ENCODE measurements at regions not wholly inside any gene's neighbourhood (a gene's known extent, or its start where the extent isn't known, plus 50 kb on each side); places are given as distances from the start of the nearest gene placed in this dataset.

DNA sequence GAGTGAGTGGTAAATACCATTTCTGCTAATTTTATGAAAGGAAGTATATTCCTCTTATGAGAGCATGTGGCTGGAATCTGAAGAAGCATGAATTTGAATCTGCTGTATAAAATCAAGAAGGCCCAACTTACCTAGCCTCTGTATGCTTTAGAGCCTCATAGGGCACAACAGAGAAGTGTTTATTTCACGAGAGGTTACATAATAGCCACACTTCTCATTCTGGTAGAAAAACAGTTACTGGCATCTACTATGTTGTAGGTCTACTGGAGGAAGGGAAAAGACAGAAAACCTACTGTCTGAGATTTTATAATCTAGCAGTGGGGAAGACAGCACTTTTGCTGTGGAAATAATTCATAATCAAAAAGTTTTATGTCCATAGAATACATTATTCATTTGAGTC is 172.6 kb upstream of the ZNF608 start:
- no peak overlapping the region for H3K4me3 ChIP-seq
- no peaks in the 10 kb centered on the region for H3K9me3 ChIP-seq
- H3K36me3 ChIP-seq = no peaks in the 10 kb centered on the region
- no peak overlapping the region for H3K27ac ChIP-seq (replicated peaks in 1 of 4)
- 84% methylated on average over 1 of the region's 1 CpG for WGBS
- TF ChIP-seq EP300 (IDR thresholded peaks at IDR 0.05) (no peak), POLR2AphosphoS5 (IDR thresholded peaks at IDR 0.05) (no peak), POLR2A (IDR thresholded peaks at IDR 0.05; ENCODE audit: low read depth) (no peak)
- TF ChIP-seq, protein P1, sequence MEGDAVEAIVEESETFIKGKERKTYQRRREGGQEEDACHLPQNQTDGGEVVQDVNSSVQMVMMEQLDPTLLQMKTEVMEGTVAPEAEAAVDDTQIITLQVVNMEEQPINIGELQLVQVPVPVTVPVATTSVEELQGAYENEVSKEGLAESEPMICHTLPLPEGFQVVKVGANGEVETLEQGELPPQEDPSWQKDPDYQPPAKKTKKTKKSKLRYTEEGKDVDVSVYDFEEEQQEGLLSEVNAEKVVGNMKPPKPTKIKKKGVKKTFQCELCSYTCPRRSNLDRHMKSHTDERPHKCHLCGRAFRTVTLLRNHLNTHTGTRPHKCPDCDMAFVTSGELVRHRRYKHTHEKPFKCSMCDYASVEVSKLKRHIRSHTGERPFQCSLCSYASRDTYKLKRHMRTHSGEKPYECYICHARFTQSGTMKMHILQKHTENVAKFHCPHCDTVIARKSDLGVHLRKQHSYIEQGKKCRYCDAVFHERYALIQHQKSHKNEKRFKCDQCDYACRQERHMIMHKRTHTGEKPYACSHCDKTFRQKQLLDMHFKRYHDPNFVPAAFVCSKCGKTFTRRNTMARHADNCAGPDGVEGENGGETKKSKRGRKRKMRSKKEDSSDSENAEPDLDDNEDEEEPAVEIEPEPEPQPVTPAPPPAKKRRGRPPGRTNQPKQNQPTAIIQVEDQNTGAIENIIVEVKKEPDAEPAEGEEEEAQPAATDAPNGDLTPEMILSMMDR (IDR thresholded peaks at IDR 0.05) = no peak
- DNase-seq (ENCODE audit: extremely low spot score) = no peak
- H3K4me1 ChIP-seq = peaks cover 5 to 20% (median 14%) of the 10 kb centered on the region in 4 donors
- intact Hi-C loops (cut with DNase I) = no loop called here
- H3K27me3 ChIP-seq = no peaks in the 10 kb centered on the region

DNA sequence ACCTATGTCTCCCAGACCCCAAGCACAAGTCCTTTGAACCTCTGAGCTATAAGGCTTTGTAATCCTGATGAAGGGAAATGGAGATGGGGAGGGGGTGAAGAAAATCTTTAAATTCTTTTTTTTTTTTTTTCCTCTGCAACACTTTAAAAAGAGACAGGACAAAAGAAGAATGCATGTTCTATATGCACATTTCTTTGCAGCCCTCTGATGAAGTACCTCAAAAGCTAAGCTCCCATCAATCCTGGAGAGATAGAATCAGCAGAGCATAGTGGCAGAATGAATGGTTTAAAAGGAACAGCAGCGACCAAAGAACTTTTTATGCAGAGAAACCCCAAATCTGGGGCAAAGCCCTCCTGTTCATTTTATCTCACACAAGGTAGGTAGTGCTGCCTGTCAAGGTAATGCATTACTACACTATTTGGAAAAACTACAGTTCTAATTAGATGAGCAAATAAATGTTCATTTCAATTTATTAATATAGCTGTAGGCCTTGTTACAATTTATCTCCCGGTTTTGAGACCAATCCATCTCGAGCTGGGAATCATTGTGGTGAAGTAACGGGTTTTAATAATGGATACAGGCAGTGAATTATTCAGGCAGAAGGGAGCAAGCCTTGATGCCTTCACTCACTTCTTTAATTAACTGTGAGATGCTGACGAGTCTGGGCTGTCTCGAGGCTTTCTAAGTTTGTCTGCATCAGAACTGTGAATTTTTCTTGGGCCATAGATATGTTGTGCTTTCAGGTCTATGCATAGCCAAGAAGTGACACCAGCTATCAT is 173.5 kb upstream of the ZNF608 start:
- H3K27me3 ChIP-seq = no peaks in the 10 kb centered on the region
- no peaks in the 10 kb centered on the region for H3K9me3 ChIP-seq
- no peak for TF ChIP-seq POLR2AphosphoS5 (IDR thresholded peaks at IDR 0.05)
- TF ChIP-seq, protein P1 (IDR thresholded peaks at IDR 0.05) = no peak
- TF ChIP-seq POLR2A (IDR thresholded peaks at IDR 0.05; ENCODE audit: low read depth) = no peak
- TF ChIP-seq EP300 (IDR thresholded peaks at IDR 0.05) = no peak
- no peak for DNase-seq (ENCODE audit: extremely low spot score)
- H3K4me3 ChIP-seq = no peak overlapping the region
- H3K36me3 ChIP-seq = no peaks in the 10 kb centered on the region
- WGBS = 98% methylated on average over 6 of the region's 6 CpGs
- H3K4me1 ChIP-seq = peaks cover 5 to 20% (median 14%) of the 10 kb centered on the region in 4 donors
- intact Hi-C loops (cut with DNase I) = no loop called here
- no peak overlapping the region for H3K27ac ChIP-seq (replicated peaks in 1 of 4)

DNA sequence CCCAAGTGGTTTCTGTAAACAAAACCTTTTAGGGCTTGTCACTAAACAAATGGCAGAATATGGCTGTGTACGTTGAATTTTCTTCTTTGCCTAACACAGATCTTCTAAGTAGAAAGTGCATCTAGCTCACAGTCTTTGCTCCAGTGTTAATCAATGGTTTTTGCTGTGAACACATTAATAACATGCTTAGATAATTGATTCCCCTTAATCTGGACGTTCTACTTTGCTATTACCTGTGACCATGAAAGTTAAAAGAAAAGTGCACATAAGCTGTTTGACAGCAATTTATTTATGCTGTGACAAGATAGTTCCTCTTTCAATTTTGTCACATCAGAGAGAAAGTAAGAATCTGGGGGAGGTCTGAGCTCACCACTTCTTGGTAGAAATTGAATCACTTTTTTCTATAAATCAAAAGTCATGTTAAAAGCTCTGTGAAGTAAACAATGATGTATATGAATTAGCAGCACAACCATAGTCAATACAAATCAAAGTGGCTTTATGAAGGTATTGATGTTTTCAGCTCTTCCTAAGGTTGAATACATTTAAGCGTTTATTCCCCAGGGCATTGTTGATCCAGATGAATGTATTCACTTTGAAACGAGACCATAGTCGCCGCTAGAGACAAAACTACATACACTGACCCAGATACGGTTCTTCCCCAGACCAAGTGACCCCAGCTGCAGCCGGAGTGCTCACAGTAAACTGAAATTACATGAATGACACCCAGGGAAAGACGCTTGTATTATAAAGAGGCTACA is 174.6 kb upstream of the ZNF608 start:
- no peaks in the 10 kb centered on the region for H3K9me3 ChIP-seq
- H3K4me1 ChIP-seq = peaks cover 5 to 20% (median 14%) of the 10 kb centered on the region in 4 donors
- intact Hi-C loops (cut with DNase I) = no loop called here
- DNase-seq (ENCODE audit: extremely low spot score) = no peak
- 94% methylated on average over 9 of the region's 9 CpGs for WGBS
- no peak overlapping the region for H3K27ac ChIP-seq (replicated peaks in 1 of 4)
- TF ChIP-seq, protein P1 (IDR thresholded peaks at IDR 0.05) = no peak
- H3K27me3 ChIP-seq = no peaks in the 10 kb centered on the region
- H3K36me3 ChIP-seq = no peaks in the 10 kb centered on the region
- no peak overlapping the region for H3K4me3 ChIP-seq

DNA sequence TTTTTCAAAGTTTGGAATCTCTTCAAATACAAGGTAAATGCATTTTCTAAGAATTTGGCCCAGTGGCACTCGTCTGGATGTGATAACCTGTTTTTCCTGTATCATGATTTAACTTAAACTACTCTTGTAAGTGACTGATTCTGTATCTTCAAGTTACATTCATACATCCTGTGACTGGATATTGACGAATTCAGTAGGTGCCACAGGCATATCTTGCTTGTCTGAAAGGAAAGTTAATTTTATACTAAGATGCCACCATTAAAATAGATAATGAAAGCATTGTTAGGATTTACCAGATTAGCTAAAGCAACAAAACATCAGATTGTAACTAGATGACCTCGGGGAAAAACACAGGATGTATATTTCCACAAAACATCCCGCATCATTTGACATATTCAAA is 175.3 kb upstream of the ZNF608 start:
- no peak for DNase-seq (ENCODE audit: extremely low spot score)
- H3K36me3 ChIP-seq = no peaks in the 10 kb centered on the region
- WGBS = 93% methylated on average over 4 of the region's 4 CpGs
- no peaks in the 10 kb centered on the region for H3K9me3 ChIP-seq
- H3K27ac ChIP-seq (replicated peaks in 1 of 4) = no peak overlapping the region
- intact Hi-C loops (cut with DNase I) = no loop called here
- no peak for TF ChIP-seq EP300 (IDR thresholded peaks at IDR 0.05)
- H3K4me3 ChIP-seq = no peak overlapping the region
- no peaks in the 10 kb centered on the region for H3K27me3 ChIP-seq
- H3K4me1 ChIP-seq = peaks cover 5 to 20% (median 14%) of the 10 kb centered on the region in 4 donors

DNA sequence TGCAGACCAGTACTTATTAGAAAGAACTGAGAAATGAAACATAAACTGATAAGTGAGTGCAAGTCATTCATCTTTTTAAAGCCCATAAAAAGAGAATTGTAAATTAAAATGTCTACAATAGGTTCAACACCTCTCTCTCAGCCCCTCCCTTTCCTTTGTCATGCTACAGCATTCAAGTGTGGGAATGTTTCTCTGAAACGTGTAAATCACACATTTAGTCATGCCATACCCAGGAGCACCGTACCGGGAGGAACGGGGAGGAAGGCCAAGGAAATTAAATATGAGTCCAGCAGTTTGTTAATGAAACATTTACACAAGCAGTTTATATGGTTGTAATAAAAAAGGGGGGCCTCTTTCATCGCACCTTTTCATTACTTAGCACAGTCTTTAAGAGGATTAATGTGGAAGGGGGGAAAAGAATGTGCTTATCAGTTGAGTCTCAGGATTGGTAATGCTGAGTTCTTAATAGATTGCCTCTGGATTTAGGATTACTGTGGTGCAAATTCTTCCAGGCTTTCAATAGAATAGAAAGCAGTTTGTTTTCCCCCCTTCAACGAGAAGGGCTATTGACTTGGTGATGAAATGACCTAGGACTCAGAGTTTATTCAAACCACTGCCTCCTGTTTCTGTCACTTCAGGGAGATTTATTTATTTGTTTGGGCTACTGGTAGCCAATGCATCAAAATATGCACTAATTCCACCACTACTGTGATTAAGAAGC is 176.0 kb upstream of the ZNF608 start:
- 60% methylated on average over 6 of the region's 6 CpGs for WGBS
- no peak overlapping the region for H3K4me3 ChIP-seq

More for the DNA sequence above, 176.0 kb upstream of the ZNF608 start:
- DNase-seq (ENCODE audit: extremely low spot score) = no peak
- no peaks in the 10 kb centered on the region for H3K9me3 ChIP-seq
- H3K27me3 ChIP-seq = no peaks in the 10 kb centered on the region
- H3K4me1 ChIP-seq = peaks cover 5 to 20% (median 14%) of the 10 kb centered on the region in 4 donors
- intact Hi-C loops (cut with DNase I) = no loop called here
- no peak for TF ChIP-seq EP300 (IDR thresholded peaks at IDR 0.05)
- TF ChIP-seq, protein P1 (IDR thresholded peaks at IDR 0.05) = no peak
- TF ChIP-seq POLR2AphosphoS5 (IDR thresholded peaks at IDR 0.05) = no peak
- no peak for TF ChIP-seq POLR2A (IDR thresholded peaks at IDR 0.05; ENCODE audit: low read depth)
- H3K27ac ChIP-seq (replicated peaks in 1 of 4) = no peak overlapping the region
- no peaks in the 10 kb centered on the region for H3K36me3 ChIP-seq

All from esophagus muscularis mucosa (tissue), 4 donors.